ENCODE measurements at regions not wholly inside any gene's neighbourhood (a gene's known extent, or its start where the extent isn't known, plus 50 kb on each side); places are given as distances from the start of the nearest gene placed in this dataset.

DNA sequence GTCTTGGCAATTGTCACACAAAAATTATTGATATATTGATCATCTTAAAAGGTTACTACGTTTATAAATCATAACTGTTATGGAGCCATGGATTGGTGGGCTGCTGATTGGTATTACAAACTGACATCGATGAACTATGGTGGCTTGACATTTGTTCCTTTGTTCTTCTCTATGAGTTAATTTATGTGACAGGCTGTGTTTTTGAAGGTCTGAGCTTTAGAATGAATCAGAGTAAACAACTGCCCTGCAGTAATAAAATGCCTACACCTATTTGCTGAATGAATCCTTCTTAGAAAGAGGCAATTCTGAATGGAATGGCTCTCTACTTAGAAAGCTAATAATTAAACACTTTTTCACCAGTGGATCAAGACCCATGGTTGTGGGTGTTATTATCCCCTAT, 506.3 kb upstream of the SPTLC3 start:
- no peak for TF ChIP-seq POLR2A (IDR thresholded peaks at IDR 0.05)
- TF ChIP-seq, protein P1, sequence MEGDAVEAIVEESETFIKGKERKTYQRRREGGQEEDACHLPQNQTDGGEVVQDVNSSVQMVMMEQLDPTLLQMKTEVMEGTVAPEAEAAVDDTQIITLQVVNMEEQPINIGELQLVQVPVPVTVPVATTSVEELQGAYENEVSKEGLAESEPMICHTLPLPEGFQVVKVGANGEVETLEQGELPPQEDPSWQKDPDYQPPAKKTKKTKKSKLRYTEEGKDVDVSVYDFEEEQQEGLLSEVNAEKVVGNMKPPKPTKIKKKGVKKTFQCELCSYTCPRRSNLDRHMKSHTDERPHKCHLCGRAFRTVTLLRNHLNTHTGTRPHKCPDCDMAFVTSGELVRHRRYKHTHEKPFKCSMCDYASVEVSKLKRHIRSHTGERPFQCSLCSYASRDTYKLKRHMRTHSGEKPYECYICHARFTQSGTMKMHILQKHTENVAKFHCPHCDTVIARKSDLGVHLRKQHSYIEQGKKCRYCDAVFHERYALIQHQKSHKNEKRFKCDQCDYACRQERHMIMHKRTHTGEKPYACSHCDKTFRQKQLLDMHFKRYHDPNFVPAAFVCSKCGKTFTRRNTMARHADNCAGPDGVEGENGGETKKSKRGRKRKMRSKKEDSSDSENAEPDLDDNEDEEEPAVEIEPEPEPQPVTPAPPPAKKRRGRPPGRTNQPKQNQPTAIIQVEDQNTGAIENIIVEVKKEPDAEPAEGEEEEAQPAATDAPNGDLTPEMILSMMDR (IDR thresholded peaks at IDR 0.05), result no peak

All from lower leg skin (tissue), 3 donors.